ENCODE measurements at regions not wholly inside any gene's neighbourhood (a gene's known extent, or its start where the extent isn't known, plus 50 kb on each side); places are given as distances from the start of the nearest gene placed in this dataset.

GRCh38 chr15:39529457-39529856 lies 51.4 kb upstream of the THBS1 start:
- no peak overlapping the region for H3K27ac Mint-ChIP-seq
- no peak for ATAC-seq (replicated peaks)
- H3K9me3 Mint-ChIP-seq: no peaks in the 10 kb centered on the region
- H3K27me3 Mint-ChIP-seq: peaks cover 13% of the 10 kb centered on the region
- H3K4me1 Mint-ChIP-seq: no peaks in the 10 kb centered on the region
- H3K4me3 Mint-ChIP-seq: no peak overlapping the region
- no peaks in the 10 kb centered on the region for H3K36me3 Mint-ChIP-seq (ENCODE audit: low read depth)

GRCh38 chr15:39530480-39531342 lies 50.2 kb upstream of the THBS1 start:
- no peak for ATAC-seq (replicated peaks)
- Mint-ChIP-seq H3K27ac (no peak overlapping the region), H3K9me3 (no peaks in the 10 kb centered on the region), H3K4me1 (no peaks in the 10 kb centered on the region), H3K27me3 (peaks cover 15% of the 10 kb centered on the region), H3K4me3 (no peak overlapping the region), H3K36me3 (ENCODE audit: low read depth) (no peaks in the 10 kb centered on the region)
